GM19240 (cell line): ENCODE measurements at regions not wholly inside any gene's neighbourhood (a gene's known extent, or its start where the extent isn't known, plus 50 kb on each side); places are given as distances from the start of the nearest gene placed in this dataset.
"Not testable (repeated sequence)": the region's sequence is repeated elsewhere in the genome, so short reads cannot be mapped to it uniquely, and the experiment has no call there.

ENCODE experiments used
- DNase-seq: peaks from one replicate; pipeline ENCODE4 v3.0.0; 2011; ENCODE audit warnings: low spot score; ENCODE audit not compliant: insufficient read length

GRCh38 chr5:127213231-127213630 is 77.4 kb upstream of the MEGF10 start:
- DNase-seq = no peak

- DNase-seq = no peak
Observed at GRCh38 chr5:127216143-127216542, 74.5 kb upstream of the MEGF10 start.

- DNase-seq = no peak
Observed at GRCh38 chr5:127216898-127217675, 73.5 kb upstream of the MEGF10 start.

GRCh38 chr5:127221936-127222335 is 68.7 kb upstream of the MEGF10 start:
- DNase-seq = not testable (repeated sequence)

GRCh38 chr5:127222571-127223156 is 67.9 kb upstream of the MEGF10 start:
- not testable (repeated sequence) for DNase-seq

- DNase-seq = no peak
Observed at GRCh38 chr5:127223256-127223974, 67.2 kb upstream of the MEGF10 start.

GRCh38 chr5:127227881-127228280 is 62.7 kb upstream of the MEGF10 start:
- no peak for DNase-seq

GRCh38 chr5:127228540-127229184 is 61.9 kb upstream of the MEGF10 start:
- DNase-seq = no peak

- DNase-seq = peak; percentile 29
Observed at GRCh38 chr5:127229185-127229889, 61.3 kb upstream of the MEGF10 start.

- DNase-seq = no peak
Observed at GRCh38 chr5:127231118-127231517, 59.5 kb upstream of the MEGF10 start.

- DNase-seq = no peak
Observed at GRCh38 chr5:127233590-127233989, 57.0 kb upstream of the MEGF10 start.

GRCh38 chr5:127235136-127235535 is 55.5 kb upstream of the MEGF10 start:
- no peak for DNase-seq

- DNase-seq = no peak
Observed at GRCh38 chr5:127236254-127236653, 54.3 kb upstream of the MEGF10 start.
